GM20000 (cell line): ENCODE measurements at regions not wholly inside any gene's neighbourhood (a gene's known extent, or its start where the extent isn't known, plus 50 kb on each side); places are given as distances from the start of the nearest gene placed in this dataset.

Source experiments
- DNase-seq: peaks from one replicate; pipeline ENCODE4 v3.0.0; 2012; ENCODE audit warnings: low spot score
- CTCF ChIP-seq: IDR thresholded peaks from 2 replicates; pipeline ENCODE4 v1.5.1; 2012; ENCODE audit warnings: mild to moderate bottlenecking, control low read depth; ENCODE audit errors: extremely low read depth, missing control alignments

GRCh38 chr3:110711130-110711832, 360.3 kb upstream of the NECTIN3 start:
- no peak for TF ChIP-seq CTCF

DNA sequence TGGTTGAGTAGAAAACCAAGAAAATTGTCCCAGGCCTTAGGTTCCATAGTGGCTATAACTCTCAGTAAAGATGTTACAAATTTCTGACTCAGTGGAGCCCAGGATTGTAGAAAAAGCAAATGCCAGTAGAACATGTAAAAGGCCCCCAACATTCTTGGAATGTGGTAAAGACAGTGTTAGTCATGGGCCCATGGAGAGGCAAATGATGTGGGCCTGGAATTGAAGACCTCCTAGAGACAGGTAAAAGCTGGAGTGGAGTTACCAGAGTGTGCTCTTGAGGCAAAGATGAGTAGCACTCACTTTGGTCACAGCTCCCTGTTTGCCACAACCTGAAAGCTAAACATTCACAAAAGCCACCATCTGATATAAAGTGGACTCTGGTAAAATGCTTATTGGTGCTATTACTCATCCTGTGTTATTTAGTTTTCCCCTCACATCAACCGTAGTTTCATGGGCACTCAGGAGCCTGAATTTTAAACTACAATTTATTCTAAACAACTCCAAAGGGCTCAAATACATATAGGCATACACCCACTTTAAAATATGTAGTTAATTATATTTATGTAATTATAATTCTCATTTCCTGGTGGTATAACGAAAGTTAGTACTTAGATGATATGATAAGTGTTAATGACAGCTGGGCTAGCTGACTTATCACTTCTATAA, 359.6 kb upstream of the NECTIN3 start:
- no peak for DNase-seq
- no peak for TF ChIP-seq CTCF

More at GRCh38 chr3:110711130-110711832, 360.3 kb upstream of the NECTIN3 start:
- DNase-seq, result no peak

DNA sequence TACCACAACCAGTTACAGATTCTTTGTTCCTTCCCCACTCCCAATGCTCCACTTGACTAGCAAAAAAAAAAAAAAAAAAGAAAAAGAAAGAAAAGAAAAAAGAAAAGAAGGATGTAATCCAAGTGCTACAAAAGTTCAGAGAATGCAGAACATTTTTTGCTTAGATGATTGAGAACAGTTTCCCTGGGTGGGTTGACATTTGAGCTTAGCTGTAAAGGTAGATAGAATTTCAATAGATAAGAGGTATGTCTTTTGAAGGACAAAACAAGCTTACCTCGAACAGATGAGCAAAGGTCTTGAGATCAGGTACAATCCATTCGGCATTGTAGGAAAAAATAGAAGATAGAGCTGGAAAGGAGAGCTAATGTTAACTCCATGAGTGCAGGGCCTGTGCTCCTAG, 344.6 kb upstream of the NECTIN3 start:
- DNase-seq, result no peak
- TF ChIP-seq CTCF, result no peak

- no peak for TF ChIP-seq CTCF
- DNase-seq, result no peak
Measured at GRCh38 chr3:110731148-110731547, 340.5 kb upstream of the NECTIN3 start.

GRCh38 chr3:110732420-110732819, 339.2 kb upstream of the NECTIN3 start:
- DNase-seq, result no peak
- no peak for TF ChIP-seq CTCF

GRCh38 chr3:110733045-110733444, 338.6 kb upstream of the NECTIN3 start:
- TF ChIP-seq CTCF, result no peak

DNA sequence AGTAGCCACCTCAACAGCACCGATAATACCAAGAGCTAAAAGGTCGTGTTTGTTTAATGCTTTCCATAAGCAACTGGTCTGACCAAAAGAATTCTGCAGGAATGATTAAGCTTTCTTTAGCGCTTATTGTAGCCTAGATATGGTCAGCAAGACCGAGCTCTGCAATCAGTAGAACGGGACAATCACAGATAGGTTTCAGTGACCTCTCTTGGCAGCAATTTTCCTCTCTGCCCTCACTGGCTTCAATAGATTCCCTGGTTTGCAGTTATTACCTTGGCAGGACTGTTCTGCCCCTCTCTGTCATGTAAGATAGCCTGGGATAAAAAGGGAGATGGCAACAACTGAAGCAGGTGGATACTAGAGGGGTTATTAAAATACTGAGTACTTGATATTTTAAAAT, 337.1 kb upstream of the NECTIN3 start:
- no peak for DNase-seq
- no peak for TF ChIP-seq CTCF

More at GRCh38 chr3:110733045-110733444, 338.6 kb upstream of the NECTIN3 start:
- DNase-seq, result no peak
